Transverse colon (tissue), 4 donors: ENCODE measurements at regions not wholly inside any gene's neighbourhood (a gene's known extent, or its start where the extent isn't known, plus 50 kb on each side); places are given as distances from the start of the nearest gene placed in this dataset.

Experiments
- CTCF ChIP-seq, 5 experiments: fragments of 200-600 bp in 3 of 5; fragments of 450-650 bp in 2 of 5; sonication (generic) in 3 of 5; IDR thresholded peaks; 1 replicate in 2 of 5; 2 replicates in 3 of 5; pipeline ENCODE4 v1.5.1; 2016 to 2017; ENCODE audit warnings: antibody characterized with exemption in 5 of 5, inconsistent platforms in 3 of 5, mild to moderate bottlenecking in 2 of 5, moderate library complexity in 1 of 5
- EP300 ChIP-seq: sonication (generic); formaldehyde crosslinking; IDR thresholded peaks from one replicate; pipeline ENCODE4 v1.6.1; 2017; ENCODE audit warnings: antibody characterized with exemption, low read depth
- POLR2A ChIP-seq: fragments of 450-650 bp; IDR thresholded peaks from one replicate; pipeline ENCODE4 v1.6.1; 2016; ENCODE audit warnings: antibody characterized with exemption, mild to moderate bottlenecking, moderate library complexity
- POLR2AphosphoS5 ChIP-seq, 3 donors: sonication (generic); formaldehyde crosslinking; IDR thresholded peaks; one replicate each; pipeline ENCODE4 v1.6.1; 2016; ENCODE audit warnings: antibody characterized with exemption in 3 of 3

GRCh38 chr5:106415541-106415940 is 1255.2 kb downstream of the EFNA5 start:
- TF ChIP-seq CTCF (IDR thresholded peaks at IDR 0.05) = no peak
- TF ChIP-seq POLR2A = no peak
- no peak for TF ChIP-seq POLR2AphosphoS5 (IDR thresholded peaks at IDR 0.05)
- no peak for TF ChIP-seq EP300
